Keratinocyte (primary cell): ENCODE measurements at regions not wholly inside any gene's neighbourhood (a gene's known extent, or its start where the extent isn't known, plus 50 kb on each side); places are given as distances from the start of the nearest gene placed in this dataset.

Source experiments
- DNase-seq: peaks from one replicate; pipeline ENCODE4 v3.0.0-alpha.2; 2011; ENCODE audit warnings: low read depth, missing footprints, low spot score
- FAIRE-seq: peaks from 2 replicates; lab custom pipeline; 2011; peaks lifted over from hg19 to GRCh38; lab: Jason Lieb, UNC
- H2AFZ ChIP-seq: 2 replicates; pipeline ENCODE4 v1.6.0; 2012; ENCODE audit warnings: low read length, control low read depth, inconsistent platforms; ENCODE audit not compliant: control insufficient read depth
- H3K27ac ChIP-seq: 2 replicates; pipeline ENCODE4 v1.5.1; 2011; ENCODE audit warnings: low read length; ENCODE audit not compliant: control insufficient read depth, insufficient read depth
- H3K27me3 ChIP-seq: 3 replicates; pipeline ENCODE4 v1.6.0; 2011; ENCODE audit warnings: low read length; ENCODE audit not compliant: control insufficient read depth, insufficient read depth; ENCODE audit errors: extremely low read depth
- H3K36me3 ChIP-seq, 2 experiments: 2 replicates in 1 of 2; 3 replicates in 1 of 2; pipeline ENCODE4 v1.5.1; 2011; ENCODE audit warnings: low read length in 2 of 2, mild to moderate bottlenecking in 1 of 2; ENCODE audit not compliant: control insufficient read depth in 2 of 2, insufficient read depth in 2 of 2; ENCODE audit errors: extremely low read depth in 1 of 2
- H3K4me1 ChIP-seq: 3 replicates; pipeline ENCODE4 v1.5.1; 2011; ENCODE audit warnings: low read length; ENCODE audit not compliant: control insufficient read depth, insufficient read depth; ENCODE audit errors: extremely low read depth
- H3K4me2 ChIP-seq: 3 replicates; pipeline ENCODE4 v1.6.0; 2011; ENCODE audit warnings: low read depth, low read length; ENCODE audit not compliant: control insufficient read depth, insufficient read depth; ENCODE audit errors: extremely low read depth
- H3K4me3 ChIP-seq, 3 experiments: fragments of 200-600 bp in 1 of 3; sonication (generic) in 1 of 3; 2 replicates in 2 of 3; 3 replicates in 1 of 3; pipeline ENCODE4 v1.5.1; 2011 to 2016; ENCODE audit warnings: low read length in 3 of 3, mild to moderate bottlenecking in 3 of 3, control low read depth in 2 of 3, inconsistent platforms in 1 of 3, low read depth in 1 of 3, mixed read lengths in 1 of 3, mixed run types in 1 of 3, moderate library complexity in 1 of 3; ENCODE audit not compliant: control insufficient read depth in 2 of 3, insufficient read depth in 2 of 3; ENCODE audit errors: extremely low read depth in 1 of 3
- H3K79me2 ChIP-seq: 2 replicates; pipeline ENCODE4 v1.6.0; 2012; ENCODE audit warnings: low read length; ENCODE audit not compliant: control insufficient read depth, insufficient read depth
- H3K9ac ChIP-seq: 3 replicates; pipeline ENCODE4 v1.6.0; 2011; ENCODE audit warnings: low read length; ENCODE audit not compliant: control insufficient read depth, insufficient read depth; ENCODE audit errors: extremely low read depth
- H3K9me1 ChIP-seq: 3 replicates; pipeline ENCODE4 v1.6.0; 2011; ENCODE audit warnings: low read length; ENCODE audit not compliant: control insufficient read depth, insufficient read depth; ENCODE audit errors: extremely low read depth
- H3K9me3 ChIP-seq: 2 replicates; pipeline ENCODE4 v1.5.1; 2012; ENCODE audit warnings: low read depth, low read length; ENCODE audit not compliant: control insufficient read depth
- H4K20me1 ChIP-seq: 3 replicates; pipeline ENCODE4 v1.6.0; 2011; ENCODE audit warnings: low read length; ENCODE audit not compliant: control insufficient read depth, insufficient read depth; ENCODE audit errors: extremely low read depth
- CTCF ChIP-seq, 3 experiments: IDR thresholded peaks in 1 of 3; conservative IDR thresholded peaks in 1 of 3; optimal IDR thresholded peaks in 1 of 3; 2 replicates in 2 of 3; 3 replicates in 1 of 3; pipeline versions ENCODE3 to v1.5.1; 2011; ENCODE audit warnings: low read length in 3 of 3, mild to moderate bottlenecking in 3 of 3, moderate library complexity in 2 of 3, control low read depth in 1 of 3, inconsistent platforms in 1 of 3; ENCODE audit not compliant: insufficient read depth in 2 of 3; ENCODE audit errors: extremely low read depth in 1 of 3
- EZH2 ChIP-seq: IDR thresholded peaks from one replicate; pipeline ENCODE4 v1.6.1; 2012; ENCODE audit warnings: inconsistent platforms, mild to moderate bottlenecking, low read length, moderate library complexity
- dilution Hi-C: fragments of 300-500 bp; cut with MboI; formaldehyde crosslinking; loops from one replicate; pipeline ENCODE4 v1.7.0; 2020; ENCODE audit warnings: low sequenced_read_pairs; ENCODE audit not compliant: extremely low pct_ligation_motif_present

DNA sequence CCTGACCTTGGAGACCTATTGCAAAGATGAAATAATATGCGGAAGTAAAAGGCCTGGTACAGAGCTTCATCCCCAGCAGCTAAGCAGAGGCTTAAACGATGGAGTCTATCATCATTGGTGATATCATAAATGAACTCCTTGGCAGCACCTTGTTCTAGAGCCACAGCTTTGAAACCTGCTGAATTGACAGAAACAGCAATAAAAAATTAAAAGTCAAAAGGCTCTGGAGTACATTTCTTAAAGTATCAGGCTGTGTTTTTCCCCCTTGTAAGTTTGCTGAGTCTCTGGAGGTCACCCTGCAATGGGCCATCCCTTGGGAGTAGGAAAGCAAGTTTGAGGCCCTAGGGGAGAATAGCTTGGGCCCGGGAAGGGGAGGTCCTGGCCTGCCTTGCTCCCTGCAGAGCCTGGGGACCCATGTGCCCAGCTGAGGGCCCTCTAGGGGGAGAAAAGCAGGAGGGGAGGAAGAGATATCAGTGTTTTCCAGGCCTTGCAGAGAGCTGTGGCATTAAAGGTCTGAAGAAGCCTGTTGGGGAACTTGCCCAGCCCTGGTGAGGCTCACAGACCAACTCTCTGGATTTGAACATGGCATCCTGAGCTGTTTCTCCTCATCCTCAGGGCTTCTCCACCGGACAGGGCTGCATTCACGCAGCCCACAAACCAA is 416.1 kb downstream of the ZNF536 start:
- no peak overlapping the region for H3K4me2 ChIP-seq
- FAIRE-seq (no peak), DNase-seq (no peak)
- H2AFZ ChIP-seq, result no peak overlapping the region
- no peaks in the 10 kb centered on the region for H3K9me1 ChIP-seq
- H3K9me3 ChIP-seq, result no peaks in the 10 kb centered on the region
- H3K79me2 ChIP-seq, result no peaks in the 10 kb centered on the region
- no peaks in the 10 kb centered on the region for H3K27me3 ChIP-seq
- no peaks in the 10 kb centered on the region for H3K4me1 ChIP-seq
- H4K20me1 ChIP-seq, result no peaks in the 10 kb centered on the region
- TF ChIP-seq CTCF (optimal IDR thresholded peaks at IDR 0.05 in 1 of 3, IDR thresholded peaks at IDR 0.05 in 1 of 3, conservative IDR thresholded peaks at IDR 0.05 in 1 of 3; ENCODE audit: extremely low read depth in 1 of 3, insufficient read depth in 2 of 3, low read length in 3 of 3), result no peak
- no peak for TF ChIP-seq EZH2
- no peak overlapping the region for H3K9ac ChIP-seq
- H3K4me3 ChIP-seq, result no peak overlapping the region
- dilution Hi-C loops, result no loop called here
- H3K36me3 ChIP-seq, result no peaks in the 10 kb centered on the region
- H3K27ac ChIP-seq, result no peak overlapping the region

DNA sequence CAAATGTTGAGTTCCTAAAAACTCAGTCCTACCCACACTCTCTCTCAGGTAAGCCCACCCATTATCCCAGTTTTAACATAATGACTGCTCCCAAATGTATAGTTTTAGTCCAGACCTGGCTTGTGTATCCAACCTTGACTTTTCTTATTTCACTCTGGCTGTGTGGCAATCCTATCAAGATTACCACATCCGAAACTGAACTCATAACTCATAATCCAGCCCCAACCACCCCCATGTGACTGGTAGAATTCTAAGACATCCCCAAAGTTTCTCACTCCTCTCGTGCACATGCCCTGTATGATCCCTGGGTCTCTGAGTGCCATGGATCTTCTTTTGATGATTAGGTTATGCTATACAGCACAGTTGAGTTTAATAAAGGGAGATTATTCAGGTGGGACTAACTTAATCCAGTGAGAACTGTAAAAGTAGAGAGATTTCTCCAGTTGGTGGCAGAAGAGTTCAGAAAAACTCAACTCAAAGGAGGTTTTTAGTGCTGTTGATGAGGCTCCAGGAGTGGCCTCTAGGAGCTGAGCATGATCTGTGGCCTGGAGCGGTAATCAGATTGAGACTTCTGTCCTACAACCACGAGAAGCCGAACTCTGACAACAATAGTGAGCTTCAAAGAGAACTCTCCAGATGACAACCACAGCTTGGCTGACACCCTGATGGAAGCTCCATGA is 413.4 kb downstream of the ZNF536 start:
- Histone ChIP-seq H3K9me1 (no peaks in the 10 kb centered on the region), H3K27me3 (no peaks in the 10 kb centered on the region), H3K9me3 (no peaks in the 10 kb centered on the region), H3K9ac (no peak overlapping the region), H3K36me3 (no peaks in the 10 kb centered on the region), H3K27ac (no peak overlapping the region), H3K4me2 (no peak overlapping the region), H3K4me1 (no peaks in the 10 kb centered on the region), H2AFZ (no peak overlapping the region), H3K79me2 (no peaks in the 10 kb centered on the region), H3K4me3 (no peak overlapping the region), H4K20me1 (no peaks in the 10 kb centered on the region)
- no peak for DNase-seq
- TF ChIP-seq CTCF (optimal IDR thresholded peaks at IDR 0.05 in 1 of 3, IDR thresholded peaks at IDR 0.05 in 1 of 3, conservative IDR thresholded peaks at IDR 0.05 in 1 of 3; ENCODE audit: extremely low read depth in 1 of 3, insufficient read depth in 2 of 3, low read length in 3 of 3), result no peak
- no peak for TF ChIP-seq EZH2
- dilution Hi-C loops, result no loop called here
- no peak for FAIRE-seq
